ENCODE measurements at regions not wholly inside any gene's neighbourhood (a gene's known extent, or its start where the extent isn't known, plus 50 kb on each side); places are given as distances from the start of the nearest gene placed in this dataset.

DNA sequence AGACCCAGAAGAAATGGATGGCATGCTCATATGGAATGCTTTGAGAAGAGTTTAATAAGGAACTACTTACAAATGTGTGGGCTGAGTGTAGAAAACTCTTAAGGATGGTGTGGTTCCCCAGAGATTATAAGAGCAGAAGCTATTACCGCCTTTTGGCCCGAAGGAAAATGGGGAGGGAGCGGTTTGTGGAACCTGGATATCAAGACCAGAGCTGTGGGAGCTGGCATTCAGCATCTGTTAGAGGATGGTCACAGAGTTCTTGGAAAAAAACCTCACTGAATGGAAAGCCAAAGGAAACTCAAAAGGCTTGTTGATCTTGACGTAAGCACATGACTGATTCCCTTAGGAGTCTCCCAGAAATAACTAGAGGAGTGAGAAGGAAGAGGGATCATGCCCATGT is 151.0 kb downstream of the PJA2 start:
- H3K4me1 ChIP-seq (ENCODE audit: control insufficient read depth, extremely low read depth, insufficient read depth, low read length): no peaks in the 10 kb centered on the region
- ChIA-PET POLR2A (no interaction called here), CTCF (no interaction called here)
- no peak overlapping the region for H3K27ac ChIP-seq (ENCODE audit: insufficient read depth, low read depth, low read length)
- no peaks in the 10 kb centered on the region for H3K9me1 ChIP-seq (replicated peaks; ENCODE audit: control insufficient read depth, extremely low read depth, insufficient read depth, low read length)
- dilution Hi-C loops (cut with MboI; ENCODE audit: extremely low pct_ligation_motif_present, low sequenced_read_pairs): no loop called here
- no peaks in the 10 kb centered on the region for H3K79me2 ChIP-seq (ENCODE audit: control insufficient read depth, insufficient read depth, low read length)
- no peaks in the 10 kb centered on the region for H3K27me3 ChIP-seq (ENCODE audit: control insufficient read depth in 2 of 2, insufficient read depth in 2 of 2, low read length in 2 of 2)
- no peak overlapping the region for H3K9ac ChIP-seq (replicated peaks; ENCODE audit: extremely low read depth, insufficient read depth, low read length)
- H2AFZ ChIP-seq (ENCODE audit: low read depth, low read length): no peak overlapping the region
- TF ChIP-seq JUN (IDR thresholded peaks at IDR 0.05; ENCODE audit: borderline replicate concordance, insufficient read depth, insufficient read length, low read depth) (no peak), FOS (IDR thresholded peaks at IDR 0.05; ENCODE audit: borderline replicate concordance, insufficient read depth, low read length) (no peak), MYC (IDR thresholded peaks at IDR 0.05; ENCODE audit: low read depth, low read length) (no peak), POLR2A (IDR thresholded peaks at IDR 0.05; ENCODE audit: low read depth, low read length) (no peak), GATA2 (IDR thresholded peaks at IDR 0.05; ENCODE audit: insufficient read depth, insufficient read length, low read depth, low read length) (no peak), POLR2AphosphoS5 (IDR thresholded peaks at IDR 0.05; ENCODE audit: insufficient read depth, low read depth, low read length) (no peak), EZH2 (IDR thresholded peaks at IDR 0.05; ENCODE audit: borderline replicate concordance, low read depth, low read length, severe bottlenecking) (no peak)
- TF ChIP-seq, protein P1, sequence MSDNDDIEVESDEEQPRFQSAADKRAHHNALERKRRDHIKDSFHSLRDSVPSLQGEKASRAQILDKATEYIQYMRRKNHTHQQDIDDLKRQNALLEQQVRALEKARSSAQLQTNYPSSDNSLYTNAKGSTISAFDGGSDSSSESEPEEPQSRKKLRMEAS (IDR thresholded peaks at IDR 0.05; ENCODE audit: insufficient read depth, insufficient read length): no peak
- TF ChIP-seq, protein P2, sequence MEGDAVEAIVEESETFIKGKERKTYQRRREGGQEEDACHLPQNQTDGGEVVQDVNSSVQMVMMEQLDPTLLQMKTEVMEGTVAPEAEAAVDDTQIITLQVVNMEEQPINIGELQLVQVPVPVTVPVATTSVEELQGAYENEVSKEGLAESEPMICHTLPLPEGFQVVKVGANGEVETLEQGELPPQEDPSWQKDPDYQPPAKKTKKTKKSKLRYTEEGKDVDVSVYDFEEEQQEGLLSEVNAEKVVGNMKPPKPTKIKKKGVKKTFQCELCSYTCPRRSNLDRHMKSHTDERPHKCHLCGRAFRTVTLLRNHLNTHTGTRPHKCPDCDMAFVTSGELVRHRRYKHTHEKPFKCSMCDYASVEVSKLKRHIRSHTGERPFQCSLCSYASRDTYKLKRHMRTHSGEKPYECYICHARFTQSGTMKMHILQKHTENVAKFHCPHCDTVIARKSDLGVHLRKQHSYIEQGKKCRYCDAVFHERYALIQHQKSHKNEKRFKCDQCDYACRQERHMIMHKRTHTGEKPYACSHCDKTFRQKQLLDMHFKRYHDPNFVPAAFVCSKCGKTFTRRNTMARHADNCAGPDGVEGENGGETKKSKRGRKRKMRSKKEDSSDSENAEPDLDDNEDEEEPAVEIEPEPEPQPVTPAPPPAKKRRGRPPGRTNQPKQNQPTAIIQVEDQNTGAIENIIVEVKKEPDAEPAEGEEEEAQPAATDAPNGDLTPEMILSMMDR (IDR thresholded peaks at IDR 0.05; ENCODE audit: extremely low read depth in 1 of 2, insufficient read depth in 1 of 2, low read depth in 1 of 2, low read length in 2 of 2): no peak
- no TSS peak for BruUV-seq (replicated peaks)
- H4K20me1 ChIP-seq (replicated peaks; ENCODE audit: control insufficient read depth, extremely low read depth, insufficient read depth, low read length): no peaks in the 10 kb centered on the region
- intact Hi-C loops (cut with micrococcal nuclease): no loop called here
- H3K4me3 ChIP-seq (replicated peaks in 1 of 3; ENCODE audit: insufficient read depth in 1 of 3, low read depth in 1 of 3, low read length in 3 of 3): no peak overlapping the region
- H3K36me3 ChIP-seq (ENCODE audit: control insufficient read depth in 2 of 2, extremely low read depth in 1 of 2, insufficient read depth in 2 of 2, low read length in 2 of 2): no peaks in the 10 kb centered on the region
- DNase-seq (ENCODE audit: low read depth, low spot score) (no peak), FAIRE-seq (no peak)
- no peak overlapping the region for H3K4me2 ChIP-seq (ENCODE audit: insufficient read depth, low read length)
- no peaks in the 10 kb centered on the region for H3K9me3 ChIP-seq (replicated peaks; ENCODE audit: control insufficient read depth, insufficient read depth, low read length)
